NB4 (cell line): ENCODE measurements at regions not wholly inside any gene's neighbourhood (a gene's known extent, or its start where the extent isn't known, plus 50 kb on each side); places are given as distances from the start of the nearest gene placed in this dataset.

ENCODE experiments used
- DNase-seq: peaks from one replicate; pipeline ENCODE4 v3.0.0; 2010; ENCODE audit warnings: low read depth
- H3K4me3 ChIP-seq: one replicate; pipeline ENCODE4 v1.5.1; 2011; ENCODE audit warnings: mild to moderate bottlenecking, low read depth, low read length, moderate library complexity
- MAX ChIP-seq: IDR thresholded peaks from 2 replicates; pipeline ENCODE4 v1.6.1; 2011; ENCODE audit warnings: low read depth, low read length
- MYC ChIP-seq: IDR thresholded peaks from 2 replicates; pipeline ENCODE4 v1.6.1; 2011; ENCODE audit warnings: low read depth, low read length
- POLR2A ChIP-seq: IDR thresholded peaks from 2 replicates; pipeline ENCODE4 v1.6.1; 2011; ENCODE audit warnings: mild to moderate bottlenecking; ENCODE audit not compliant: insufficient read length; ENCODE audit errors: extremely low read depth
- TF ChIP-seq, protein P1 (sequence below): IDR thresholded peaks from one replicate; pipeline ENCODE4 v1.5.1; 2012; ENCODE audit warnings: low read depth, low read length

DNA sequence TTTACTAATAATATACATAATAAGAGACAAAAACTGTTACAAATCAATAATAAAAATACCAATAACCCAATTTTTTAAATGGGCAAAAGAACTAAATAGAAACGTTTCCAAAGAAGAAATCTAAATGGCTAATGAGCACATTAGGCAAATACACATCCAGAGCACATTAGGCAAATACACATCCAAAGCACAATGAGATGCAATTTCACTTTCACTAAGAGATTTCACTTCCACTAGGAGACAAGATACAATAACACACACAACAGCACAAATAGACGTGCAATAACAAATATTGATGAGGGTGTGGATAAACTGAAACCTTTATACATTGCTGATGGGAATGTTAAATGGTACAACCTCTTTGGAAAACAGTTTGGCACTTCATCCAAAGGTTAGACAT lies 250.7 kb downstream of the ARAP2 start:
- TF ChIP-seq POLR2A (no peak), MAX (no peak), MYC (no peak)
- TF ChIP-seq, protein P1, sequence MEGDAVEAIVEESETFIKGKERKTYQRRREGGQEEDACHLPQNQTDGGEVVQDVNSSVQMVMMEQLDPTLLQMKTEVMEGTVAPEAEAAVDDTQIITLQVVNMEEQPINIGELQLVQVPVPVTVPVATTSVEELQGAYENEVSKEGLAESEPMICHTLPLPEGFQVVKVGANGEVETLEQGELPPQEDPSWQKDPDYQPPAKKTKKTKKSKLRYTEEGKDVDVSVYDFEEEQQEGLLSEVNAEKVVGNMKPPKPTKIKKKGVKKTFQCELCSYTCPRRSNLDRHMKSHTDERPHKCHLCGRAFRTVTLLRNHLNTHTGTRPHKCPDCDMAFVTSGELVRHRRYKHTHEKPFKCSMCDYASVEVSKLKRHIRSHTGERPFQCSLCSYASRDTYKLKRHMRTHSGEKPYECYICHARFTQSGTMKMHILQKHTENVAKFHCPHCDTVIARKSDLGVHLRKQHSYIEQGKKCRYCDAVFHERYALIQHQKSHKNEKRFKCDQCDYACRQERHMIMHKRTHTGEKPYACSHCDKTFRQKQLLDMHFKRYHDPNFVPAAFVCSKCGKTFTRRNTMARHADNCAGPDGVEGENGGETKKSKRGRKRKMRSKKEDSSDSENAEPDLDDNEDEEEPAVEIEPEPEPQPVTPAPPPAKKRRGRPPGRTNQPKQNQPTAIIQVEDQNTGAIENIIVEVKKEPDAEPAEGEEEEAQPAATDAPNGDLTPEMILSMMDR: no peak
- no peak overlapping the region for H3K4me3 ChIP-seq
- no peak for DNase-seq

- no peak overlapping the region for H3K4me3 ChIP-seq
- no peak for DNase-seq
- no peak for TF ChIP-seq POLR2A
- TF ChIP-seq, protein P1: no peak
- TF ChIP-seq MYC: no peak
These were observed 243.3 kb downstream of the ARAP2 start for GRCh38 chr4:36000941-36001557.

- H3K4me3 ChIP-seq: no peak overlapping the region
- no peak for TF ChIP-seq MAX
- no peak for TF ChIP-seq POLR2A
- TF ChIP-seq, protein P1: no peak
- TF ChIP-seq MYC: no peak
- DNase-seq: no peak
These were observed 241.3 kb downstream of the ARAP2 start for GRCh38 chr4:36003051-36003450.

DNA sequence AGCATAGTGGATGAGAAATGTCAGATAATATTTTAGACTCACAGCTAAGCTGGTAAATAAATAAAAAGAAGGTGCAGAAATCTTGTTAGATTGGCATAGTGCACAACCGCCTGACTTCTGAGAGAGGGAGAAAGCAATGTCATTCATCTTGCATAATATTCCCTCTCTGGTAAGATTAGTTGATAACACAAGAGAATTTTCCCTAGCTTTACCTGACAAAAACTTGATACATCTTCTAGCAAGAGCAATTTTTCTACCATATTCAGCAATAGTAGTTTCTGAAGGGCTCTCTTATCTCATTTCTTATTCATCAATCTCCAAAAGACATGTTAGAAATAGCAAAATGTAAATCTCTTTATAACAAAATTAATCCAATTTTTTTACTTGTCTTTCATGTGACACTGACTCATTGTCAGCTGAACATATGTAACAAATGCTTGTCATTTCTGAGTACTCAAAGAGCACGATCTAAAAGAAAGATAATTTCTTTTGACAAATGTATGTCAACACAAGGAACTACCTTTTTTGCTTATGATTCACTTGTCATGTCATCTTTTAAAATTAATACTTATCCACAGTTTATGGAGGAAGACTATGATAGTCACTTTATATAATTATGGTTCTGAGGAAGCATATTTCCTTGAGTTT lies 240.0 kb downstream of the ARAP2 start:
- DNase-seq: no peak
- TF ChIP-seq, protein P1: no peak
- TF ChIP-seq POLR2A (no peak), MAX (no peak), MYC (no peak)

DNA sequence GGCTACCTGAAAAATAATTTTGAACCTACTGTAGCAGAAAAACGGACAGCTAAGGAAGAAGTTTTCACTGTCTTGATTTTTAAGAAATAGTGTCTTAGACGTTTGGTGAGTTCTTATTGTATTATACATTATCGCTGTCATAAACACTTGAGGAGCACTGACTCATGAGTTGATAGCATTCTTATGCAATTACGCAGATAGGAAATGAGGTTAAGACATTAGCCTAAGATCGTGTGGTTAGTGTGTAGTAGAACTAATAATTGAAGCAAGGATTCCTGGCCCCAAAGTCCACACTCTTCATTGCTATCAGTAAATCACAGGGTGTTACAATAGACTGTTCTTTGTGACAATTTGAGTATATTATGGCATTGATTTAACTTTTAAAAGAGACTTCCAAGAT lies 238.1 kb downstream of the ARAP2 start:
- peak; percentile 9 for DNase-seq
- no peak for TF ChIP-seq MAX
- TF ChIP-seq POLR2A: no peak
- TF ChIP-seq, protein P1: no peak
- TF ChIP-seq MYC: no peak
- H3K4me3 ChIP-seq: no peak overlapping the region

More for the DNA sequence above, 240.0 kb downstream of the ARAP2 start:
- no peak overlapping the region for H3K4me3 ChIP-seq

DNA sequence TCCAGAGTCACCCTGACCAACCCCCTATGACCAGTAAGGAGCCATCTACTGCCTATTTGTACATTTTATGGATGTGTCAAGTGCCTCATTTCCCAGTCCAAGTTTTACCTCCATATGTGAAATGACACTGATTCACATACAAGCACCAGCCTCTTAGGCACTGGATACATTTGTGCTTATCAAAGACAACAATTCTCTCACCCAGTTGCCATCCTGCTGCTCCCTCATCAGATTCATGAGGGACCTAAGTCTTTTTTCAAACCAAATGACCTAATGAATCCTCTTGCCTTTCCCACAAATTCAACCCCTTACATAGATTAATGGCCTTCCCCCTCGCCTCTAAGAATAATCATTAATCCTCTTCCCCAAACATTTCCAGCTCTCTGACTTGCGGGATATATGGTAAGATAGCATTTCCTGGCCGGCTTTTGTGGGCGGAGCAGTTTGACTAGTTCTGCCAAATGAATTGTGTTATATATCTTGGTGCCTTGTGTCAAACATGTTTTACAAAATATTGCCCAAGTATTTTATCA lies 233.9 kb downstream of the ARAP2 start:
- TF ChIP-seq, protein P1: no peak
- no peak for TF ChIP-seq POLR2A
- TF ChIP-seq MYC: no peak
- no peak for TF ChIP-seq MAX
- H3K4me3 ChIP-seq: no peak overlapping the region
- no peak for DNase-seq
